ENCODE measurements at regions not wholly inside any gene's neighbourhood (a gene's known extent, or its start where the extent isn't known, plus 50 kb on each side); places are given as distances from the start of the nearest gene placed in this dataset.

GRCh38 chr10:131500892-131501291 is 189.4 kb upstream of the TCERG1L start:
- TF ChIP-seq CTCF (IDR thresholded peaks at IDR 0.05; ENCODE audit: extremely low read depth in 1 of 2, insufficient read depth in 1 of 2, low read depth in 1 of 2, low read length in 2 of 2) (no peak), EZH2 (IDR thresholded peaks at IDR 0.05; ENCODE audit: borderline replicate concordance, low read depth, low read length, severe bottlenecking) (no peak), POLR2A (IDR thresholded peaks at IDR 0.05; ENCODE audit: low read depth, low read length) (no peak), POLR2AphosphoS5 (IDR thresholded peaks at IDR 0.05; ENCODE audit: insufficient read depth, low read depth, low read length) (no peak), FOS (IDR thresholded peaks at IDR 0.05; ENCODE audit: borderline replicate concordance, insufficient read depth, low read length) (no peak)
